HepG2 (cell line): ENCODE measurements at regions not wholly inside any gene's neighbourhood (a gene's known extent, or its start where the extent isn't known, plus 50 kb on each side); places are given as distances from the start of the nearest gene placed in this dataset.

Experiments
- ATAC-seq: fragments of 200-7000 bp; cut with Tn5 transposase; 3 replicates; pipeline ENCODE4 v1.9.1; 2020; ENCODE audit warnings: mild to moderate bottlenecking, moderate library complexity
- BruUV-seq: library from RNA; stranded (reverse); fragments of 400-500 nt; replicated peaks from 2 replicates; lab custom pipeline; 2021; lab: Mats Ljungman, UMichigan
- CTCF ChIA-PET: fragments of 300-600 bp; formaldehyde crosslinking; extraction: SDS; loops from one replicate; lab custom pipeline; 2021; ENCODE audit warnings: low total read pairs, inconsistent platforms, low intra/inter-chr PET ratio; lab: Yijun Ruan, JAX
- POLR2A ChIA-PET: fragments of 350-600 bp; sonication (Branson Sonifier 250); formaldehyde crosslinking; loops from one replicate; lab custom pipeline; 2020; ENCODE audit warnings: antibody characterized with exemption, inconsistent platforms; lab: Yijun Ruan, JAX
- DNase-seq: peaks from one replicate; pipeline ENCODE4 v3.0.0-alpha.2; 2015; ENCODE audit warnings: low spot score
- FAIRE-seq: peaks from 3 replicates; lab custom pipeline; 2011; peaks lifted over from hg19 to GRCh38; lab: Jason Lieb, UNC
- H2AFZ ChIP-seq: one replicate; pipeline ENCODE4 v1.6.1; 2011; ENCODE audit warnings: low read length, inconsistent platforms
- H3K27ac ChIP-seq: fragments of 300-600 bp; 3 replicates; pipeline ENCODE4 v1.8.0; 2011; ENCODE audit warnings: mixed run types, mild to moderate bottlenecking, mixed read lengths, low read length, inconsistent platforms; ENCODE audit not compliant: insufficient read depth; ENCODE audit errors: extremely low read length
- H3K27me3 ChIP-seq, 2 experiments: fragments of 200-600 bp in 1 of 2; 2 replicates in 1 of 2; 3 replicates in 1 of 2; pipeline versions ENCODE4 v1.6.0 to v1.8.0; 2011; ENCODE audit warnings: low read length in 2 of 2, mild to moderate bottlenecking in 2 of 2, moderate library complexity in 2 of 2, inconsistent platforms in 1 of 2; ENCODE audit not compliant: insufficient read depth in 2 of 2, control insufficient read depth in 1 of 2
- H3K36me3 ChIP-seq, 2 experiments: fragments of 200-600 bp in 1 of 2; replicated peaks in 1 of 2; 2 replicates in 1 of 2; 3 replicates in 1 of 2; pipeline versions ENCODE4 v1.5.1 to v1.8.0; 2011; ENCODE audit warnings: low read length in 2 of 2, inconsistent platforms in 1 of 2; ENCODE audit not compliant: insufficient read depth in 2 of 2, control insufficient read depth in 1 of 2
- H3K4me1 ChIP-seq: 2 replicates; pipeline ENCODE4 v1.5.1; 2012; ENCODE audit warnings: low read length, inconsistent platforms; ENCODE audit not compliant: insufficient read depth
- H3K4me2 ChIP-seq: 2 replicates; pipeline ENCODE4 v1.6.0; 2011; ENCODE audit warnings: low read depth, low read length, inconsistent platforms
- H3K4me3 ChIP-seq, 3 experiments: fragments of 200-600 bp in 1 of 3; sonication (generic), shearing (Covaris generic) in 1 of 3; replicated peaks in 1 of 3; 2 replicates each; pipeline ENCODE4 v1.5.1; 2011 to 2016; ENCODE audit warnings: low read length in 3 of 3, inconsistent platforms in 2 of 3, low read depth in 2 of 3, mild to moderate bottlenecking in 2 of 3, control low read depth in 1 of 3, mixed read lengths in 1 of 3; ENCODE audit not compliant: insufficient read depth in 1 of 3
- H3K79me2 ChIP-seq: one replicate; pipeline ENCODE4 v1.6.1; 2011; ENCODE audit warnings: low read length, inconsistent platforms; ENCODE audit not compliant: insufficient read depth
- H3K9ac ChIP-seq: 2 replicates; pipeline ENCODE4 v1.6.0; 2011; ENCODE audit warnings: mild to moderate bottlenecking, low read depth, low read length, inconsistent platforms; ENCODE audit not compliant: insufficient read depth
- H3K9me3 ChIP-seq: 2 replicates; pipeline ENCODE4 v1.5.1; 2012; ENCODE audit warnings: mild to moderate bottlenecking, low read length
- H4K20me1 ChIP-seq: 2 replicates; pipeline ENCODE4 v1.6.0; 2011; ENCODE audit warnings: inconsistent platforms, mild to moderate bottlenecking, low read length, moderate library complexity; ENCODE audit not compliant: insufficient read depth
- AGO1 ChIP-seq: fragments of 200-400 bp; formaldehyde crosslinking; IDR thresholded peaks from 2 replicates; pipeline ENCODE4 v1.6.1; 2017; ENCODE audit warnings: mild to moderate bottlenecking, low read depth, low read length, moderate library complexity; ENCODE audit not compliant: poor library complexity, severe bottlenecking
- BRF2 ChIP-seq: sonication (generic); formaldehyde crosslinking; IDR thresholded peaks from 2 replicates; pipeline ENCODE4 v1.8.1; 2022; ENCODE audit warnings: mild to moderate bottlenecking, missing genetic modification reagents
- DMAP1 ChIP-seq: IDR thresholded peaks from 2 replicates; pipeline ENCODE4 v1.6.1; 2016
- MBD4 ChIP-seq: IDR thresholded peaks from 2 replicates; pipeline ENCODE4 v1.6.1; 2012; ENCODE audit warnings: low read length, inconsistent platforms, borderline replicate concordance
- NFE2L2 ChIP-seq: fragments of 150-350 bp; IDR thresholded peaks from 2 replicates; pipeline ENCODE4 v1.6.1; 2014; ENCODE audit warnings: low read length
- NR2C2 ChIP-seq: sonication (generic); formaldehyde crosslinking; IDR thresholded peaks from 2 replicates; pipeline ENCODE4 v1.4.0; 2020; ENCODE audit warnings: missing genetic modification reagents, mild to moderate bottlenecking, moderate library complexity, borderline replicate concordance
- POGK ChIP-seq: sonication (generic); formaldehyde crosslinking; conservative IDR thresholded peaks from 2 replicates; pipeline ENCODE4 v1.8.0; 2022; ENCODE audit warnings: mild to moderate bottlenecking, moderate library complexity, missing genetic modification reagents
- POLR2A ChIP-seq, 2 experiments: IDR thresholded peaks; 2 replicates each; pipeline ENCODE4 v1.6.1; 2011; ENCODE audit warnings: low read depth in 2 of 2, low read length in 2 of 2, mild to moderate bottlenecking in 1 of 2, moderate library complexity in 1 of 2; ENCODE audit not compliant: insufficient read depth in 1 of 2
- REL ChIP-seq: sonication (generic); formaldehyde crosslinking; conservative IDR thresholded peaks from 2 replicates; pipeline ENCODE4 v1.8.0; 2022; ENCODE audit warnings: mild to moderate bottlenecking, missing genetic modification reagents, moderate library complexity
- SALL2 ChIP-seq: sonication (generic); formaldehyde crosslinking; IDR thresholded peaks from 2 replicates; pipeline ENCODE4 v1.8.1; 2023; ENCODE audit warnings: mild to moderate bottlenecking, missing genetic modification reagents, inconsistent platforms
- TCF7L2 ChIP-seq: IDR thresholded peaks from 2 replicates; pipeline ENCODE4 v1.6.1; 2011; ENCODE audit warnings: mild to moderate bottlenecking, low read depth, low read length, moderate library complexity
- TERF1 ChIP-seq: sonication (generic); formaldehyde crosslinking; IDR thresholded peaks from 2 replicates; pipeline ENCODE4 v1.8.0; 2022; ENCODE audit warnings: mild to moderate bottlenecking, missing genetic modification reagents, moderate library complexity
- TFDP2 ChIP-seq: sonication (generic); formaldehyde crosslinking; IDR thresholded peaks from 2 replicates; pipeline ENCODE4 v1.4.0; 2020; ENCODE audit warnings: missing genetic modification reagents
- ZBTB3 ChIP-seq: sonication (generic); formaldehyde crosslinking; IDR thresholded peaks from 2 replicates; pipeline ENCODE4 v1.4.0; 2020; ENCODE audit warnings: low read depth, mild to moderate bottlenecking, moderate library complexity, missing genetic modification reagents, borderline replicate concordance
- ZBTB7A ChIP-seq: sonication (generic); formaldehyde crosslinking; IDR thresholded peaks from 2 replicates; pipeline ENCODE4 v1.8.0; 2022; ENCODE audit warnings: mild to moderate bottlenecking, missing genetic modification reagents
- ZNF260 ChIP-seq: sonication (generic); formaldehyde crosslinking; IDR thresholded peaks from 2 replicates; pipeline ENCODE4 v1.4.0; 2020; ENCODE audit warnings: missing genetic modification reagents, low read depth, mild to moderate bottlenecking, borderline replicate concordance
- ZNF431 ChIP-seq: sonication (generic); formaldehyde crosslinking; IDR thresholded peaks from 2 replicates; pipeline ENCODE4 v1.9.0; 2022; ENCODE audit warnings: missing genetic modification reagents, low read depth, mild to moderate bottlenecking, borderline replicate concordance
- ZNF569 ChIP-seq: sonication (generic); formaldehyde crosslinking; IDR thresholded peaks from 2 replicates; pipeline ENCODE4 v1.5.0; 2020; ENCODE audit warnings: mild to moderate bottlenecking, missing genetic modification reagents, moderate library complexity, borderline replicate concordance
- ZNF703 ChIP-seq: sonication (generic); formaldehyde crosslinking; IDR thresholded peaks from 2 replicates; pipeline ENCODE4 v1.5.1; 2020; ENCODE audit warnings: missing genetic modification reagents, mild to moderate bottlenecking, moderate library complexity, borderline replicate concordance
- WGBS: methylation state at CpG from one replicate; pipeline ENCODE4 v1.1.6; 2017; ENCODE audit warnings: low lambda C conversion rate; 5-methylcytosine and 5-hydroxymethylcytosine counted together
- in situ Hi-C: cut with HindIII; loops from 2 replicates; pipeline ENCODE4 v1.10.0; 2017; ENCODE audit warnings: low pct_unique_long_range_greater_than_20kb; ENCODE audit not compliant: extremely low pct_ligation_motif_present
- intact Hi-C: fragments of 100-400 bp; cut with micrococcal nuclease; formaldehyde crosslinking; loops from one replicate; pipeline ENCODE4 v1.10.0; 2022; ENCODE audit not compliant: unreplicated experiment

- TF ChIP-seq ZNF431 (no peak), DMAP1 (CRISPR knock-in tag) (no peak), ZBTB3 (CRISPR knock-in tag) (no peak), POGK (CRISPR knock-in tag) (no peak), AGO1 (no peak), ZNF260 (CRISPR knock-in tag) (no peak)
These were observed 142.5 kb upstream of the LMCD1 start (continued) for GRCh38 chr3:8359133-8359532.

GRCh38 chr3:8363200-8363599 is 138.4 kb upstream of the LMCD1 start:
- H3K36me3 ChIP-seq: no peaks in the 10 kb centered on the region
- no peak overlapping the region for H2AFZ ChIP-seq
- WGBS: 6% methylated on average over 1 of the region's 1 CpG
- in situ Hi-C loops: no loop called here
- no TSS peak for BruUV-seq
- no peaks in the 10 kb centered on the region for H3K4me1 ChIP-seq
- no peaks in the 10 kb centered on the region for H3K9me3 ChIP-seq
- ChIA-PET CTCF (no interaction called here), POLR2A (no interaction called here)
- H4K20me1 ChIP-seq: no peaks in the 10 kb centered on the region
- intact Hi-C loops: no loop called here
- no peak for DNase-seq
- no peak overlapping the region for H3K4me2 ChIP-seq
- H3K4me3 ChIP-seq: no peak overlapping the region
- no peaks in the 10 kb centered on the region; a peak in 1 of 5 replicates for H3K27me3 ChIP-seq
- ATAC-seq: no peak
- no peaks in the 10 kb centered on the region for H3K79me2 ChIP-seq
- H3K9ac ChIP-seq: no peak overlapping the region
- no peak overlapping the region for H3K27ac ChIP-seq
- no peak for FAIRE-seq
- TF ChIP-seq ZNF569 (CRISPR knock-in tag) (no peak), MBD4 (no peak), BRF2 (no peak), SALL2 (CRISPR knock-in tag) (no peak), TERF1 (no peak), NR2C2 (CRISPR knock-in tag) (no peak), NFE2L2 (no peak), ZNF703 (CRISPR knock-in tag) (no peak), REL (CRISPR knock-in tag) (no peak), POLR2A (IDR thresholded peaks at IDR 0.05; ENCODE audit: insufficient read depth in 1 of 2, low read depth in 2 of 2, low read length in 2 of 2) (no peak), TFDP2 (CRISPR knock-in tag) (no peak), TCF7L2 (no peak), ZBTB7A (CRISPR knock-in tag) (no peak)
